ENCODE measurements at regions not wholly inside any gene's neighbourhood (a gene's known extent, or its start where the extent isn't known, plus 50 kb on each side); places are given as distances from the start of the nearest gene placed in this dataset.

GRCh38 chr3:154507727-154508126 is 77.7 kb upstream of the GPR149 start:
- Histone ChIP-seq H2BK120ac (ENCODE audit: low read depth, low read length) (no peak overlapping the region), H3K18ac (ENCODE audit: low read length) (no peak overlapping the region), H3K23ac (ENCODE audit: low read length) (no peak overlapping the region), H2BK5ac (ENCODE audit: low read length) (no peak overlapping the region), H3K4ac (ENCODE audit: low read depth, low read length) (no peak overlapping the region), H2BK15ac (replicated peaks; ENCODE audit: low read depth) (no peak overlapping the region), H4K5ac (ENCODE audit: low read length) (no peak overlapping the region), H3K56ac (ENCODE audit: low read length) (no peak overlapping the region), H3K4me3 (ENCODE audit: low read length) (no peak overlapping the region), H3K36me3 (ENCODE audit: control insufficient read depth, insufficient read depth, low read length) (no peaks in the 10 kb centered on the region), H3K9ac (ENCODE audit: low read length) (no peak overlapping the region), H3K27me3 (ENCODE audit: insufficient read depth, low read length, poor library complexity) (no peaks in the 10 kb centered on the region), H3K4me2 (ENCODE audit: low read length) (no peak overlapping the region), H3K4me1 (ENCODE audit: control insufficient read depth, low read depth, low read length) (no peaks in the 10 kb centered on the region), H3K79me2 (ENCODE audit: control insufficient read depth, insufficient read depth, low read length) (no peaks in the 10 kb centered on the region), H3K79me1 (ENCODE audit: low read length) (no peaks in the 10 kb centered on the region), H3K27ac (ENCODE audit: low read depth, low read length) (no peak overlapping the region), H4K8ac (ENCODE audit: low read depth, low read length) (no peak overlapping the region), H2AK5ac (ENCODE audit: low read length) (no peak overlapping the region)
- no peak for DNase-seq
- no CpG with 5 or more reads among the region's 2 CpGs for WGBS (ENCODE audit: extremely low coverage, insufficient coverage, low lambda C conversion rate)

GRCh38 chr3:154496978-154497377 is 67.0 kb upstream of the GPR149 start:
- H3K4me3 ChIP-seq (ENCODE audit: low read length): no peak overlapping the region
- H3K4me1 ChIP-seq (ENCODE audit: control insufficient read depth, low read depth, low read length): no peaks in the 10 kb centered on the region
- no peak overlapping the region for H4K5ac ChIP-seq (ENCODE audit: low read length)
- DNase-seq: no peak
- H2BK120ac ChIP-seq (ENCODE audit: low read depth, low read length): no peak overlapping the region
- H2BK5ac ChIP-seq (ENCODE audit: low read length): no peak overlapping the region
- H3K79me2 ChIP-seq (ENCODE audit: control insufficient read depth, insufficient read depth, low read length): no peaks in the 10 kb centered on the region
- H3K27ac ChIP-seq (ENCODE audit: low read depth, low read length): no peak overlapping the region
- H3K36me3 ChIP-seq (ENCODE audit: control insufficient read depth, insufficient read depth, low read length): no peaks in the 10 kb centered on the region
- H3K79me1 ChIP-seq (ENCODE audit: low read length): no peaks in the 10 kb centered on the region
- WGBS (ENCODE audit: extremely low coverage, insufficient coverage, low lambda C conversion rate): no CpG with 5 or more reads among the region's 2 CpGs
- H3K23ac ChIP-seq (ENCODE audit: low read length): no peak overlapping the region
- H3K4ac ChIP-seq (ENCODE audit: low read depth, low read length): no peak overlapping the region
- no peak overlapping the region for H3K18ac ChIP-seq (ENCODE audit: low read length)
- no peaks in the 10 kb centered on the region for H3K27me3 ChIP-seq (ENCODE audit: insufficient read depth, low read length, poor library complexity)
- H3K4me2 ChIP-seq (ENCODE audit: low read length): no peak overlapping the region
- H2AK5ac ChIP-seq (ENCODE audit: low read length): no peak overlapping the region
- H3K9ac ChIP-seq (ENCODE audit: low read length): no peak overlapping the region
- no peak overlapping the region for H3K56ac ChIP-seq (ENCODE audit: low read length)
- no peak overlapping the region for H4K8ac ChIP-seq (ENCODE audit: low read depth, low read length)
- no peak overlapping the region for H2BK15ac ChIP-seq (replicated peaks; ENCODE audit: low read depth)

DNA sequence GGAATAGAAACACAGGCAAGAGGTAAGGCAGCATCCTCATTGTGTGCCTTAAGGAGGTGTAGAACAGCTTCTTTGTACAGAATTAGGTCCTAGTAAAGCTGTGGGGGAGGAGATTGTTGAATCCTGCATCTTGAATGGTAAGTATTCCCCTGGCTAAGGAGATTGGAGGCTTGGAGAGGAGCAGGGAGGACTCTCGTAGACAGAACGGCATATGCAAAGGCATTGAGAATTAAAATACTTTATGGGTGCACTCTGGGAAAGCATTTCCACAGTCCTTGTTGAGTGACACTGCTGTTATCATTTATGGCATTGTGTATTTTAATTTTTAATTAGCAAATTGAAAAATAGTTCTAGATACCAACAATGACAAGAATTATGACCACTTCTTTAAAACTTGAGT is 66.5 kb upstream of the GPR149 start:
- no peak overlapping the region for H4K5ac ChIP-seq (ENCODE audit: low read length)
- H3K18ac ChIP-seq (ENCODE audit: low read length): no peak overlapping the region
- no peak overlapping the region for H3K4me2 ChIP-seq (ENCODE audit: low read length)
- no peak overlapping the region for H2BK5ac ChIP-seq (ENCODE audit: low read length)
- no peak overlapping the region for H3K23ac ChIP-seq (ENCODE audit: low read length)
- H3K79me1 ChIP-seq (ENCODE audit: low read length): no peaks in the 10 kb centered on the region
- no peak overlapping the region for H2BK120ac ChIP-seq (ENCODE audit: low read depth, low read length)
- H3K4me3 ChIP-seq (ENCODE audit: low read length): no peak overlapping the region
- WGBS (ENCODE audit: extremely low coverage, insufficient coverage, low lambda C conversion rate): no CpG with 5 or more reads among the region's 2 CpGs
- no peaks in the 10 kb centered on the region for H3K36me3 ChIP-seq (ENCODE audit: control insufficient read depth, insufficient read depth, low read length)
- no peak overlapping the region for H3K4ac ChIP-seq (ENCODE audit: low read depth, low read length)
- H3K27me3 ChIP-seq (ENCODE audit: insufficient read depth, low read length, poor library complexity): no peaks in the 10 kb centered on the region
- no peak overlapping the region for H4K8ac ChIP-seq (ENCODE audit: low read depth, low read length)
- no peak for DNase-seq
- H3K4me1 ChIP-seq (ENCODE audit: control insufficient read depth, low read depth, low read length): no peaks in the 10 kb centered on the region
- no peak overlapping the region for H3K56ac ChIP-seq (ENCODE audit: low read length)
- no peak overlapping the region for H2BK15ac ChIP-seq (replicated peaks; ENCODE audit: low read depth)
- H2AK5ac ChIP-seq (ENCODE audit: low read length): no peak overlapping the region
- no peak overlapping the region for H3K27ac ChIP-seq (ENCODE audit: low read depth, low read length)
- no peak overlapping the region for H3K9ac ChIP-seq (ENCODE audit: low read length)
- no peaks in the 10 kb centered on the region for H3K79me2 ChIP-seq (ENCODE audit: control insufficient read depth, insufficient read depth, low read length)

DNA sequence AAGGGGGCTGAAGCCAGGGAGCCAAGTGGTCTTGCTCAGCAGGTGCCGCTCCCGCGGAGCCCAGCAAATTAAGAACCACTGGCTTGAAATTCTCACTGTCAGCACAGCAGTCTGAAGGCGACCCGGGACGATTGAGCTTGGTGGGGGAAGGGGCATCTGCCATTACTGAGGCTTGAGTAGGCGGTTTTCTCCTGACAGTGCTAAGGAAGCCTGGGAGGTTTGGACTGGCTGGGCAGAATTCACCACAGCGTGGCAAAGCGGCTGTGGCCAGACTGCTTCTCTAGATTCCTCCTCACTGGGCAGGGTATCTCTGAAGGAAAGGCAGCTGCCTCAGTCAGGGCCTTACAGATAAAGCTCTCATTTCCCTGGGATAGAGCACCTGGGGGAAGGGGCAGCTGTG is 57.0 kb upstream of the GPR149 start:
- Histone ChIP-seq H2BK15ac (replicated peaks; ENCODE audit: low read depth) (no peak overlapping the region), H3K79me2 (ENCODE audit: control insufficient read depth, insufficient read depth, low read length) (no peaks in the 10 kb centered on the region), H3K56ac (ENCODE audit: low read length) (no peak overlapping the region), H2AK5ac (ENCODE audit: low read length) (no peak overlapping the region), H3K79me1 (ENCODE audit: low read length) (no peaks in the 10 kb centered on the region), H3K4me2 (ENCODE audit: low read length) (no peak overlapping the region), H2BK5ac (ENCODE audit: low read length) (no peak overlapping the region), H2BK120ac (ENCODE audit: low read depth, low read length) (no peak overlapping the region), H3K27me3 (ENCODE audit: insufficient read depth, low read length, poor library complexity) (no peaks in the 10 kb centered on the region), H3K9ac (ENCODE audit: low read length) (no peak overlapping the region), H4K8ac (ENCODE audit: low read depth, low read length) (no peak overlapping the region), H3K18ac (ENCODE audit: low read length) (no peak overlapping the region), H3K27ac (ENCODE audit: low read depth, low read length) (no peak overlapping the region), H4K5ac (ENCODE audit: low read length) (no peak overlapping the region), H3K4ac (ENCODE audit: low read depth, low read length) (no peak overlapping the region), H3K36me3 (ENCODE audit: control insufficient read depth, insufficient read depth, low read length) (no peaks in the 10 kb centered on the region), H3K4me3 (ENCODE audit: low read length) (no peak overlapping the region), H3K4me1 (ENCODE audit: control insufficient read depth, low read depth, low read length) (no peaks in the 10 kb centered on the region), H3K23ac (ENCODE audit: low read length) (no peak overlapping the region)
- DNase-seq: no peak
- WGBS (ENCODE audit: extremely low coverage, insufficient coverage, low lambda C conversion rate): no CpG with 5 or more reads among the region's 9 CpGs

- WGBS (ENCODE audit: extremely low coverage, insufficient coverage, low lambda C conversion rate): no CpG with 5 or more reads among the region's 3 CpGs
- Histone ChIP-seq H4K5ac (ENCODE audit: low read length) (no peak overlapping the region), H3K36me3 (ENCODE audit: control insufficient read depth, insufficient read depth, low read length) (no peaks in the 10 kb centered on the region), H2AK5ac (ENCODE audit: low read length) (no peak overlapping the region), H3K23ac (ENCODE audit: low read length) (no peak overlapping the region), H2BK15ac (replicated peaks; ENCODE audit: low read depth) (no peak overlapping the region), H3K4ac (ENCODE audit: low read depth, low read length) (no peak overlapping the region), H3K4me1 (ENCODE audit: control insufficient read depth, low read depth, low read length) (no peaks in the 10 kb centered on the region), H3K79me1 (ENCODE audit: low read length) (no peaks in the 10 kb centered on the region), H3K18ac (ENCODE audit: low read length) (no peak overlapping the region), H3K27me3 (ENCODE audit: insufficient read depth, low read length, poor library complexity) (no peaks in the 10 kb centered on the region), H3K56ac (ENCODE audit: low read length) (no peak overlapping the region), H3K9ac (ENCODE audit: low read length) (no peak overlapping the region), H3K4me3 (ENCODE audit: low read length) (no peak overlapping the region), H3K27ac (ENCODE audit: low read depth, low read length) (no peak overlapping the region), H3K4me2 (ENCODE audit: low read length) (no peak overlapping the region), H3K79me2 (ENCODE audit: control insufficient read depth, insufficient read depth, low read length) (no peaks in the 10 kb centered on the region), H2BK5ac (ENCODE audit: low read length) (no peak overlapping the region), H2BK120ac (ENCODE audit: low read depth, low read length) (no peak overlapping the region), H4K8ac (ENCODE audit: low read depth, low read length) (no peak overlapping the region)
- DNase-seq: no peak
Observed at GRCh38 chr3:154482507-154482906, 52.5 kb upstream of the GPR149 start.

GRCh38 chr3:154480033-154480432 is 50.0 kb upstream of the GPR149 start:
- Histone ChIP-seq H3K4me3 (ENCODE audit: low read length) (no peak overlapping the region), H3K4me1 (ENCODE audit: control insufficient read depth, low read depth, low read length) (peaks cover 1% of the 10 kb centered on the region), H2BK15ac (replicated peaks; ENCODE audit: low read depth) (no peak overlapping the region), H4K8ac (ENCODE audit: low read depth, low read length) (no peak overlapping the region), H3K4me2 (ENCODE audit: low read length) (no peak overlapping the region), H2BK5ac (ENCODE audit: low read length) (no peak overlapping the region), H3K18ac (ENCODE audit: low read length) (no peak overlapping the region), H3K27ac (ENCODE audit: low read depth, low read length) (no peak overlapping the region), H3K56ac (ENCODE audit: low read length) (no peak overlapping the region), H4K5ac (ENCODE audit: low read length) (no peak overlapping the region), H3K9ac (ENCODE audit: low read length) (no peak overlapping the region), H3K23ac (ENCODE audit: low read length) (no peak overlapping the region), H3K79me2 (ENCODE audit: control insufficient read depth, insufficient read depth, low read length) (no peaks in the 10 kb centered on the region), H3K27me3 (ENCODE audit: insufficient read depth, low read length, poor library complexity) (no peaks in the 10 kb centered on the region), H3K79me1 (ENCODE audit: low read length) (no peaks in the 10 kb centered on the region), H2AK5ac (ENCODE audit: low read length) (no peak overlapping the region), H3K4ac (ENCODE audit: low read depth, low read length) (no peak overlapping the region), H3K36me3 (ENCODE audit: control insufficient read depth, insufficient read depth, low read length) (no peaks in the 10 kb centered on the region), H2BK120ac (ENCODE audit: low read depth, low read length) (no peak overlapping the region)
- WGBS (ENCODE audit: extremely low coverage, insufficient coverage, low lambda C conversion rate): no CpG with 5 or more reads among the region's 4 CpGs
- no peak for DNase-seq
